HG03095 (cell line): ENCODE measurements at regions not wholly inside any gene's neighbourhood (a gene's known extent, or its start where the extent isn't known, plus 50 kb on each side); places are given as distances from the start of the nearest gene placed in this dataset.

Experiments
- ATAC-seq: cut with Tn5 transposase; IDR thresholded peaks from one replicate; pipeline ENCODE4 v1.9.1; 2021; ENCODE audit warnings: moderate library complexity; ENCODE audit not compliant: unreplicated experiment

DNA sequence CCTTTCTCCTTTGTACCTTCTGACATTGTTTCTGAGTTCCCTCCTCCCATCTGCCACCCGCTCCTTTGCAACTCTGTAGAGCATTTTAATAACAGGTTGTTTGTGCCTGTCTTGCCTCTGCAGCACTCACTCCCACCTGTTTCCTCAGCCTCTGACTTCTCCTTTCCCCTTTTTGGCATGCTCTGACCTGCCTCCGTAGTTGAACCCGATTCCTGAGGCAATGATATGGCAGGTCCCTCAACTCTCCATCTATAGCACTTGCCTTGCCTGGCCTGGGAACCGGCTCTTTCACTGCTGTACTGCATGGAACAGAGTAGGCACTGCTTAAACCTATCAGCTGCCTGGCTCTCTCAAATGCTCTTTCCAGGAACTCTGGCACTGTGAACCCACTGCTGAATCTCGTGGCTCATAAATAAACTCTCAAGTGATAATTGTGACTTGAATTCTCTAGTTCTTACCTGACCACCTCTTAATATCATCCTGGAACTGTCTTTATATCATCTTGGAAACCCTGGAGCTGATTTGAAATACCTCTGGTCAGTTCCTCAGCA is 50.3 kb downstream of the UTRN start:
- no peak for ATAC-seq

GRCh38 chr6:144335914-144336313 is 50.8 kb downstream of the UTRN start:
- ATAC-seq = no peak

- ATAC-seq = no peak
Measured at GRCh38 chr6:144336900-144337299, 51.8 kb downstream of the UTRN start.

DNA sequence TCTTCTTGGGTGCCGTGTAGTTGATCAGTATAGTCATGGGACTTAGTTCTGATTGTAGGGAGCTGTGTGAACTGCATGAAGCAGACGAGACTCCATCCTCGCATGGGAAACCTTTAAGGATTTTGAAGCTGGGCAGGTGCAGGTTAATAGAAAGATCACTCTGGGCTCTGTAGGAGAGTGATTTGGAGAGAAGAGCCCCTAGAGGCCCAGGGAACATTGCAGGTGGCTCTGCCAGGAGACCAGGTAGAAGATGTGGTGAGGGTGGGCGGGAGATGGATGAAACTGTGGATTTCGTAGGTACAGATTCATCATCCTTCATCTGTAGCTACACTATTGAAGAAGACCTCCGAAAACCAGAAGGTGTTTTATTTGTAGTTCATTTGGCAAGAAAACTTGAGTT is 53.3 kb downstream of the UTRN start:
- ATAC-seq = no peak

- no peak for ATAC-seq
Measured at GRCh38 chr6:144338951-144339700, 54.0 kb downstream of the UTRN start.

GRCh38 chr6:144339859-144340452 is 54.8 kb downstream of the UTRN start:
- ATAC-seq = no peak

GRCh38 chr6:144340541-144341371 is 55.6 kb downstream of the UTRN start:
- ATAC-seq = no peak

DNA sequence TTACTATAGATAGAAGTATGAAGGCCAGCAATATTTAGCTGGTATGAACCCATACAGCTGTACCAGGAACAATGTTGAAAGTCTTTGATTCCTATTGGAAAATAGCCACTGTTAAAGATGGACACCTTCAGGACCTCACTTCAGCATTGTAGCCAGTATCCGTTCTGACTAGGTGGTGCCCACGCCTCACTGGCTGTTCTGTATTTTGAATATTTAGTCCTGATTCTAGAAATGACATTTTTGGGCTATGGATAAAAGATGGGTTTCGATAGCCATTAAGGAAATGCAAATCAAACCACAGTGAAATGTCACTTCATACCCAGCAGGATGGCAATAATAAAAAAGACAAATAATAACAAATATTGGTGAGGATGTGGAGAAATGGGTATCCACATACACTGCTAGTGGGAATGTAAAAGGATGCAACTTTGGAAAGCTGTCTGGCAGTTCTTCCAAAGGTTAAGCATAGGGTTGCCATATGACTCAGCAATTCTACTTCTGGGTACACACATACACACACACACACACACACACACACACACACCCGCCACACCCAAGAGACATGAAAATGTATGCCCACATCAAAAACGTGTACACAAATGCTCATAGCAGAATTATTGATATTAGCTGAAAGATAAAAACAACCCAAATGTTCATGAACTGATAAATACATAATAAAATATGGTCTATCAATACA is 56.8 kb downstream of the UTRN start:
- ATAC-seq = no peak

- ATAC-seq = peak; percentile 40
Measured at GRCh38 chr6:144343701-144344428, 58.7 kb downstream of the UTRN start.

DNA sequence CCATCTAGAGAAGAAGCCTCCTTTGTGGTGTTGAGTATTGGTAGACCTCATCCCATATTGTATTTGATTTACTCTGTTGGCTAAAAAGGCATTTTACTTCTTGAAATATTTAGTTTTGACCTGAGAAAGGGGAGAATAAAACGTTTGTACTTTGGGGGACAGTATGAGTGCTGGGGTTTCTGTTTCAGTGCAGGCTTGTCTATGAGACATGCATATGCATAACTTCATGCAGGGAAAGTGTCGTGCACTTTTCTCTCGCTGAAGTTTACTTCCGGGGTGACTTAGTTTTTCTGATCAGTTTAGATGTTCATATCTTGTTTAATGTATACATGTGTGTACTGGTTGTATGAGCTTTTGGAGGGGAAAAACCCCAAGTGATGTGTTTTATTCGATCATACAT is 59.5 kb downstream of the UTRN start:
- peak; percentile 47 for ATAC-seq

- ATAC-seq = no peak
Measured at GRCh38 chr6:144345451-144345850, 60.3 kb downstream of the UTRN start.

DNA sequence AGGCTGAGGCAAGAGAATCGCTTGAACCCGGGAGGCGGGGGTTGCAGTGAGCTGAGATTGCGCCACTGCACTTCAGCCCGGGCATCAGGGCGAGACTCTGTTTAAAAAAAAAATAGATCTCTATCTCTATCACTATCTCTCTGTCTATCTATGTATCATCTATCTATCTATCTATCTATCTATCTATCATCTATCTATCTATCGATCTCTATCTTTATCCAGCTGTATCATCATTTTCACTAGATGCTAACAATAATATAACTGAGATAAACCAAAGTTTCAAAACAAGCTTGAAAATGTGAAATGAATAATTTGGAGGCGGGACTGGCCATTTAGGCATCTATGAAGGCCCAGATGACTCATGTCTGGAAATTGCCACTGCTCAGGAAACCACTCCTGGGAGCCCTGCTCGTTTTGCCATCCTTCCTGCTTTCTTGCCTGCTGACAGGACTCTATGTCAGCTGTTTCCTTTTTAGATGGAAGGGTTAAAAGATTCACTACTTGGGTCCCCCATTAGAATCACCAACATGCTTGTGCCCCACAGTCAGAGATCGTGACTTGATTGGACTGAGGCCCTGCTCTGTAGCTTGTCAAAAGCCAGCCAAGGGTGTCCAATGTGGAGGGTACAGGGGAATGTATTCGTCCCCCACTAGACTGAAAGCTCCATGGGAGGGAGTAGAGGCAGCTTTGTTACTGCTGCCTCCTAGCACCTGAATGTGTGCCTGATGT is 61.7 kb downstream of the UTRN start:
- ATAC-seq = no peak

- no peak for ATAC-seq
Measured at GRCh38 chr6:144347448-144347759, 62.3 kb downstream of the UTRN start.

DNA sequence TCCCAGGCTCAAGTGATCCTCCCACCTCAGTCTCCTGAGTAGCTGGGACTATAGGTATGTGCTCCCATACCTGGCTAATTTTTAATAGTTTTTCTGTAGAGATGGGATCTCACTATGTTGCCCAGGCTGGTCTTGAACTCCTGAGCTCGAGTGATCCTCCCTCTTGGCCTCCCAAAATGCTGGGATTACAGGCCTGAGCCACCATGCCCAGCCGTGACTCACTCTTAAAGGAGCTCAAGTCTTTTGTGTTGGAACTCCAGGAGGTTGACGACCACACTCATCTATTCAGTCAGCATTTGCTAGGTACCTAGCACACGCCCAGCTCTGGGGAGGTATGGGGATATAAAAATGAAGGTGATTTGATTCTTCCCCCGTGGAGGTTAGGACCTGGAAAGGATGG is 62.8 kb downstream of the UTRN start:
- ATAC-seq = no peak

DNA sequence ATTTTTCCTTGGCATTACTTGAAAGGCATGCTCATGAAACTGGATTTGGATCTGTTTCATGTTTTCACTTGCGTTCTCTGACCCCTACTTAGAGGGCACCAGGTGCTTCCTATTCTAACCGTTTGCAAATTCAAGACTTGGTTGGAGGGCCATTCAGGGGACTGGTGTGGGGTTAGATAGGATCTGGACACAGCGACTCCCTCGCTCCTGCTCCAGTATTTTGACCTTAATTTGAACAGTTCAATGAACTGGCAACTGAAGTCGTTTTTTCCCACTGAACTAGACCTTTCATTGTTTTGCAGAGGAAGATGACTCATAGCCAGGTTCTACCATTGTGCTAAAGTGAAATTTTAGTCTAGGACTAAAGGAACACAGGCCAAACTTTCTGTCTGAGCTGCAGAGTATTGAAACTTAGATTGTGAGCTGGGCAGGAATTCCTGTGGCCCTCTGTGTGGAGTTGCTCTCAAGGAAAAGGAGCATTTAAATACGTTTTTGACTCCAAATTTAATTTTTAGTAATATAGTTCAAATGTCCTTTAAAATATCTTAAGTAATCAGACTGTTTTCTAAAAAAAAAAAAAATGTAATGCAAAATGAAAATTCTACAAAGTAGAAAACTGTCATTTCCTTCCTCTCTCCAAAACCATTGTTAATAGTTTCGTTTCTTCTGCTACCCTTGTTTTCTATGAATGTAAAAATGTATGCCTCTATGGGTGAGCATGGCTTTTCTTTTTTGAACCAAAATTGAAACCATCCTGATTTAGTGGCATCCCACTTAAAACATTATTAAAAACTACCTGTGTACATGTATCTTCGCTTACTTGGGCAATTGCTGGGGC is 64.8 kb downstream of the UTRN start:
- ATAC-seq = peak; percentile 47

DNA sequence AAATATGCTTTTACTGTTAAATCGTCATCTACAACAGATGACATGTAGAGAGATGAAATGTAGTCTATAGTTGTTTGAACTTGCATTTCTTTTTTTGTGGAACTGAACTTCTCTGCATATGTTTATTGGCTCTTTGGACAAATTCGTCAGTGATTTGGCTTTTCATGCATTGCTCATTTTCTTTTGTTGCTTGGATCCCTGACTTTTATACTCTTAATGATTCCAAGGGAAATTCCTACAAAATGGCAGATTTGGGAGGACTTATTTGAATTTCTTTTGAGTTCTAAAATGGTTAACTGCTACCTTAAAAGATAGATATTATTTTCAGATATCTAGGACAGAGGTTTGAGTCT is 65.4 kb downstream of the UTRN start:
- no peak for ATAC-seq

DNA sequence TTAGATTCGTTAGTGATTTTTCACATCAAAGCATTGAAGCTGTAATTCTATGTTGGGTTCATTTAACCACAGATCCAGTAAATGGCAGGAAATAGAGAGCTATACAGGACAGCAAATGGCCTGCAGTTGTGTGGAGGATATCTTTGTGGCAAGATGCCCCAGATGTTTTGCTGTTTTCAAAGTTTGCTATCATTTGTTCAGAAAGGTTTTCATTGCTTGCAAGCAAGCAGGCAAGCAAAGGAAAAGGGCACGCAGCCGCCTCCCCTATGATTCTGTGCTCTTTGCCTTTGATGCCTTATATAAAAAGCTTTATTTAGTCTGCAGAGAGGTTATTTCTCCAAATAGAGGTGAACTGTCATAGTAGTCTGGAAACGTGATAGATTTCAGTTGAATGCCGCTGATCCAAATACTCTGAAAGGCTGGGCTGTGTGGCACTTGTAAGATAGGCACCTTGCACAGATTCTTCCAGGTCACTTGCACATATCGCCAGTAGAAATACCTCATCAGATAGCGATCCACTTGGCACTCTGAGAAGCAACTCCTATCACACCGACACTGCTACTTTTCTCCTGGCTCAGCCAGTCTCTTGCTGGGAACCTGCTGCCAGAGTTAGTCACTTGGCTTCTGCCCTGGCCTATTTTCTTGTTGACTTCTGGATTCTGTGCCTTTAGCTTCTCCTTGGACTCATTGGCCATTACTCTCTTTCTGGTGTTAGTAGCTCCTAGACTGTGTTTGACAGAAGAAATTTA is 66.4 kb downstream of the UTRN start:
- no peak for ATAC-seq

- no peak for ATAC-seq
Measured at GRCh38 chr6:144352331-144352730, 67.2 kb downstream of the UTRN start.
